GM18498 (cell line): ENCODE measurements at regions not wholly inside any gene's neighbourhood (a gene's known extent, or its start where the extent isn't known, plus 50 kb on each side); places are given as distances from the start of the nearest gene placed in this dataset.

Source experiments
- ATAC-seq: cut with Tn5 transposase; IDR thresholded peaks from one replicate; pipeline ENCODE4 v1.9.1; 2021; ENCODE audit warnings: mild to moderate bottlenecking, moderate library complexity; ENCODE audit not compliant: unreplicated experiment

- no peak for ATAC-seq
These were observed 254.1 kb downstream of the LOXHD1 start for GRCh38 chr18:46402945-46403344.

- ATAC-seq, result no peak
These were observed 251.0 kb downstream of the LOXHD1 start for GRCh38 chr18:46405832-46406538.

- ATAC-seq, result no peak
These were observed 250.5 kb downstream of the LOXHD1 start for GRCh38 chr18:46406539-46406932.

DNA sequence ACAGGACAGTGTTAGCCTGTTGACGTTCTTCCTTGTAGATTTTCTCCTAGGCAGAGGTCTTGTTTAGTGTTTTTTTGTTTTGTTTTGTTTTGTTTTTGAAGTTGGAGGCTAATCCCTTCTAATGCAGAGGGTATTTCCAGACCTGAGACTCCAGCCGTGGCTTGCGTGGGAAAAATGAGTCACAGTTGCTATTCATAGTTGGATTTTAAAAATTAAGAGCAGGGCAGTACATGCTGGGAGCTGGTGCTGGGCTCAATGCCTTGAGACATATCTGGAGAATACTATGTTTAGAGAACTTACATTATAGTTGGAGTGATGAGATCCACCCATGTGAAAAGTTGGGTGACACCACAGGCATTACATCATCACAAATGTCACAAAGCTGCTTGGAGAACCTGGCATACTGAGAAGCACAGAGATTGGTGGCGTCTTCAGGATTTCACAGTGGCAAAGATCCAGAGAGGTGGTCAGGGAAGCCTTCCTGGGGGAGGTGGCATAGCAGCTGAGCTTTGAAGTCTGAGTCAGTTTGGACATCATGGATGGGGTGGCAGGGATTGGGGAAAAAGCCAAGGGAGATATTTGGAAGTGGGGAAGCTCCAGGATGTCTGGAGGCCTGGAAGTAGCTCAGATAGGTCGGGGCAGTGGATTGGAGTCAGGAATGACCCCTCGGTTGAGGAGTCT, 249.4 kb downstream of the LOXHD1 start:
- no peak for ATAC-seq

GRCh38 chr18:46408334-46408987, 248.6 kb downstream of the LOXHD1 start:
- no peak for ATAC-seq

- no peak for ATAC-seq
These were observed 245.7 kb downstream of the LOXHD1 start for GRCh38 chr18:46411191-46411828.

DNA sequence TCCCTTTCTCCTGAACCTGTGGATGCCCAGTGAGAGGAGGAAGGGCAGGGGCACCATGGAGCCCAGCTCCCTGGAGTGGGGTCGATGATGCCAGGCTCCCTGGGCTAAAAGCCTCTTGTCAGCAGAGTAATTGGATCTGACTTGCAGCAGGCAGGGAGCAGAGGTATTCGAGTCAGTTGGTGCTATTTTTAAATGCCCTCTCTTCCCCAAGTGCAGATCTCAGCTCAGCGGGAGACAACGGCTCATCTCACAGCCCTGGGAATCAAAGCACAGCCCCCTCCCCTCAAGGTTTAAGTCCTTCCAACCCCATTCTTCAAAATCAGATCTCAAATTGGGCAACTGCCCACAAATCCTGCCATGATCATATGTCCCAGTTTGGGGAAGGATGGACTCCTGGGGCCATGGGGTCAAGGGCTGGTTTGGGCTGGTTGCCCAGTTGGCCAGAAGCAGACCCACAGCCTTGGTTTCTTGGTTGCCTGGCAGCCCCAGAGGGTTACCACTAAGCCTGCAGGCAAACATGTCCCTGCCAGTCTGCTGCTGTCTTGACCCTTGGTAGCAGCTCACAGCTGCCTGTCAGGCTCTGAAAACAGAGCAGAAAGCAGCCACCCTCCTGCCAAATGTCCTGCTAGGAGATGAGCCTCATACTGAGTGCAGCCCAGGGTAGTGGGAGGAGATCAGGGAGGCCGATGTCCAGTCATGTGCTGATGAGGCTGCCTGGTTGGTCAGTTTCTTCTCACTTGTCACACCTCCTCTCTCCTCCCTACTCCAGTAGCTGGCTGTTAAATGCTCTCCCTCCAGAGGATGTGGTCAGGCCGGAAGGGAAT, 244.9 kb downstream of the LOXHD1 start:
- no peak for ATAC-seq

GRCh38 chr18:46412916-46413315, 244.1 kb downstream of the LOXHD1 start:
- ATAC-seq, result no peak

- no peak for ATAC-seq
These were observed 243.3 kb downstream of the LOXHD1 start for GRCh38 chr18:46413684-46414083.

- ATAC-seq, result no peak
These were observed 242.2 kb downstream of the LOXHD1 start for GRCh38 chr18:46414863-46415262.

DNA sequence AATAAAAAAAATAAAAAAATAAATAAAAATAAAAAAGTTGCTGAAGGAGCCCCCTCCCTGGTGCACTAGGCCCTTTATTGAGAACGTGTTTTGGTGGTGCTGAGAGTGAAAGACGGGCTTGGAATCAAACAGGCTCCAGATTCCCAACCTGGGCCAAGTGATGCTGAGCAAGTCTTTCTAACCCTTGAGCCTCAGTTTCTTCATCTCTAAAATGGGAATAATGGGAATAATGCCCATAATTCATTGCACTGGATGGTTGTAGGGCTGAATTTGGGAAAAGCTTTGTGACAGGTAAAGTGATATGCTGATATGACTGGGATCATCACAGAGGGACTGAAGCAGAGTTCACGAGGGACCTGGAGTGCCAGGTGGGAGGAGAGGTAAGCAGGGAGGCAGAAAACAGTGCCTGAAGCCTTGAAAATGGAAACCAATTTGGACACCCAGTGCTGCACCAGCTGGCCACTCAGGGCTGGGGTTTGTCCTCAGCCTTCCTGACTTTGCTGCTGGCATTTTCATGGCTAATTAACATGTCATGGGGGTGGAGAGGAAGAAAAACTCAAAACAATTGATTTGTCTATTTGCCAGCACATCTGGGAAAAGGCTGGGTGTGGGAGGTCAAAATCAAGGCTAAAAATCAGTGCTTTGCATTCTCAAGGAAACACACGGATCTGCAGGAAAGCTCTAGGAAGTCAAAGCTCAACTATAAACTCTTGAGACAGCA, 241.3 kb downstream of the LOXHD1 start:
- ATAC-seq, result no peak

- ATAC-seq, result no peak
These were observed 240.0 kb downstream of the LOXHD1 start for GRCh38 chr18:46416706-46417638.

- no peak for ATAC-seq
These were observed 238.3 kb downstream of the LOXHD1 start for GRCh38 chr18:46418663-46419260.

GRCh38 chr18:46419391-46420141, 237.5 kb downstream of the LOXHD1 start:
- ATAC-seq, result no peak

DNA sequence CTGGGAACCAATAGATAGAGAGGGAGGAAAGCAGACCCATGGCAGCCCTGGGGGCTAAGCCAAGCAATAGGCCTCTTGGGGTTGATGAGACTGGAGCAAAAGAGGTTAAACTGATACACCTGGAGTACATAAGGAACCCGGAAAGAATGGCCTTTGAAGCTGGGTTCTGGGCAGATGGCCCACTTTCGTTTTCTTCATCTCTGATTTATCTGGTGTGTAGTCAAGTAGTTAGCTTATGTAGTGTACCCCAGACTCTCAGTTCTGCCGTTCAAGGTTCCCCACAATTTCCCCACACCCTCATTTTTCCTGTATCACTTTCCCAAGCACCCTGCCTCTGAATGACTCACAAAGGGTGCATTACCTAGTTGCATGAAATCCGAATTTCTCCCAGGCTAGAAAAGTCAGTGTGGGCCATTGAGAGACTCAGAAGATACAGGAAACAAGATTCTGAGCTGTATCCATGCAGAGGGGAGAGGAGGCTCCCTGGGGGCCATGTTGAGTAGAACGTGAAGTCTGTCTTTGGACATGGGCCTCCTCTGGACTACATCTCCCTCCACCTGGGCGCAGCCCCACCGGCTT, 235.0 kb downstream of the LOXHD1 start:
- no peak for ATAC-seq

GRCh38 chr18:46422552-46423055, 234.4 kb downstream of the LOXHD1 start:
- no peak for ATAC-seq

DNA sequence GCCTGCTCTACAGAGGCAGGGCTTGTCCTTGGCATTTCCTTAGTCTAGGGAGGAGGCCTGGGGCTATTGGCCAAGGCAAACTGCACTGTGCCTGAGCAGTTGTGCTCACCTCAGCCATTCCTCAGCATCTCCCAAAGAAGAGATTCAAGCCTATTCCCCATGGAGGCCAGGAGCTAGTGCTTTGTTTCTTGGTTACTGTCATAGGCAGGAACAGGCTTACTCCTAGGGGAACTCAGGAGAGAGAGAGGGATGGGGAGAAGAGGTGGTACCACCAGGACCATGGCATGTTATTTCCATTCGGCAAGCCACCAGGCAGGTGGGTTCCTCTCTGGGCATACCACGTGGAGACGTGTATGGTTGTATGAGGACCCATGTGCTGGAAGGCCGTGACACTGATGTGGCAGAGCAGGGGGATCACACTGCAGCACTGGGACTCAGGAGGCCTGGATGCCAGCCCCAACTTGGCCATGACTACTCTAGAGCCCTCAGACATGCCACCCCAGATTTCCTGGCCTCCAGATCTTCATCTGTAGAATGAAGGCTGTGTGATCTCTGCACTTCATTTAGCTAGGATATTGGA, 233.7 kb downstream of the LOXHD1 start:
- ATAC-seq, result no peak
